Activated T-cell treated with anti-CD3 and anti-CD28 coated beads, Interleukin-2, amount 50 U/mL, for 72 hours (primary cell): ENCODE measurements at regions not wholly inside any gene's neighbourhood (a gene's known extent, or its start where the extent isn't known, plus 50 kb on each side); places are given as distances from the start of the nearest gene placed in this dataset.

Experiments used
- ATAC-seq, 2 donors: fragments of 150-1000 bp; cut with Tn5 transposase; replicated peaks in 1 of 2; 2 replicates each; pipeline ENCODE4 v1.10.0; 2021; ENCODE audit warnings: moderate library complexity in 2 of 2, mild to moderate bottlenecking in 1 of 2
- DNase-seq, 2 donors: peaks; one replicate each; pipeline ENCODE4 v3.0.0; 2021 to 2022; ENCODE audit warnings: mixed read lengths in 1 of 2
- H3K27ac Mint-ChIP-seq: one replicate; pipeline ENCODE4 v1.8.0; 2022; ENCODE audit warnings: mild to moderate bottlenecking, moderate library complexity, mixed read lengths
- H3K27me3 Mint-ChIP-seq: one replicate; pipeline ENCODE4 v1.8.0; 2022; ENCODE audit warnings: low read depth, mixed read lengths
- H3K36me3 Mint-ChIP-seq, 2 donors: one replicate each; pipeline ENCODE4 v1.8.0; 2022; ENCODE audit warnings: mixed read lengths in 2 of 2, mild to moderate bottlenecking in 1 of 2; ENCODE audit not compliant: insufficient read depth in 2 of 2
- H3K4me1 Mint-ChIP-seq: one replicate; pipeline ENCODE4 v1.8.0; 2022; ENCODE audit warnings: low read depth, mixed read lengths
- H3K4me3 Mint-ChIP-seq, 2 donors: one replicate each; pipeline ENCODE4 v1.8.0; 2022; ENCODE audit warnings: mild to moderate bottlenecking in 2 of 2, mixed read lengths in 2 of 2, moderate library complexity in 2 of 2
- H3K9me3 Mint-ChIP-seq, 2 donors: one replicate each; pipeline ENCODE4 v1.8.0; 2022; ENCODE audit warnings: mixed read lengths in 2 of 2

DNA sequence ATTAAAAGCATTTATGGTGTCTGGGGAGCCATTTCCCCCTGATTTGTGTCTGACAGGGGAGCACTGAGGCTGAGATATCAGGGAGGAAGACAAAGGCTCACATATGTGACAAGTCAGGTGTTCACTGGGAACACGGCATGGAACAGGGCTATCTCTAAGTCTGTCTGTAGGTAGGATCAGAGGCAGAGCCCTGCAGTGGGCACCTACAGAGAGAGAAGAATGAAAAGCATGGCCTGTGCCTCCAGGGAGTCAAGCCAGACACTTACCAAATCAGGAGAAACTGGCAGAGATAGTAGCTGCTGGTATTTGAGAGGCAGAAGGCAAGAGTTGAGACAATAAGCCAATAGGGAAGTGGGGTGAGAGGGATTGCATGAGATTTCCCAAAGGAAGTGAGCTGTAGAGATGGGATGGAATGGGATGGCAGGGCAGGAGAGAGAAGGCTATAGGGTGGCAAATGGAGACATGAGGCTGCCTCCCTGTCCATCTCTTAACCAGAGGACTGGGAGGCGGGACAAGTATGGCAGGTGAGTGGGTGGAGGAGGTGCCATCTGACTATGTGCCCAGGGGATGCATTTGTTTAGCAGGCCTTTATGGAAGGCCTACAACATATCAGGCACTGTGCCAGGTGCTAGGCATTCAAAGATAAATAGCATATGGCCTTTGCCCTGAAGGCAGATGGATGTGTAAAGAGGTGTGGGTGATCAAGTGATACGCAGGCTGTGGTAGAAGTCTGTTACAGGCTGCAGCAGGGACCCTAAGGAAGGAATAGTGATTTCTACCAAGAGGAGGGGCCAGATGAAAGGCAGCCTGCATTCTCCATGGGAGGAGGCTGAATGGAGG, 136.2 kb upstream of the IPO9 start:
- H3K27ac Mint-ChIP-seq = no peak overlapping the region
- peaks cover 0 to 2% of the 10 kb centered on the region in 2 donors for H3K9me3 Mint-ChIP-seq
- no peaks in the 10 kb centered on the region for H3K4me1 Mint-ChIP-seq
- H3K27me3 Mint-ChIP-seq = no peaks in the 10 kb centered on the region
- no peak overlapping the region for H3K4me3 Mint-ChIP-seq
- DNase-seq = no peak
- ATAC-seq = no peak
- no peaks in the 10 kb centered on the region for H3K36me3 Mint-ChIP-seq

- Mint-ChIP-seq H3K4me3 (no peak overlapping the region), H3K9me3 (peaks cover 0 to 2% of the 10 kb centered on the region in 2 donors), H3K27me3 (no peaks in the 10 kb centered on the region), H3K27ac (no peak overlapping the region), H3K36me3 (no peaks in the 10 kb centered on the region), H3K4me1 (no peaks in the 10 kb centered on the region)
- DNase-seq = no peak
- no peak for ATAC-seq
Measured at GRCh38 chr1:201693890-201694607, 134.9 kb upstream of the IPO9 start.

GRCh38 chr1:201694608-201695335, 134.2 kb upstream of the IPO9 start:
- Mint-ChIP-seq H3K27ac (no peak overlapping the region), H3K27me3 (no peaks in the 10 kb centered on the region), H3K36me3 (no peaks in the 10 kb centered on the region), H3K4me3 (no peak overlapping the region), H3K4me1 (no peaks in the 10 kb centered on the region), H3K9me3 (peaks cover 0 to 2% of the 10 kb centered on the region in 2 donors)
- no peak for ATAC-seq
- no peak for DNase-seq

DNA sequence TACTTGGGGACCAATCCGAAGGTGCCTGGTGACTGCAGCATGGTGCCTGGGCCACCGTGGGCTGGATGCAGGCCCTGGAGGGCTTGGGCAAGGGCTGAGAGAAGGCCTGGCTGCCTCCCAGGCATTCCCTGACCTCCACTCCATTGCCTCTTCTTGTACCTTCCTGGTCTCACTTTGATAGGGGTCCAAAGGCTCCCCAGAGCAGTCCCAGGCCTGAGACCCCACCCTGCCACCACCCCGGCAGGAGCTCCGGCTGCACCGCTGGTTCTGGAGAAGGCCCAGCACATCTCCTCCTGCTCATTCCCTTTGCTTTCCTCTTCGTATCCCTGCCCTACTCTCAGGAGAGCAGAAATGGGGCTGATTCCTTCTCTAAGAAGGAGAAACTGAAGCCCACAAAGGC, 133.3 kb upstream of the IPO9 start:
- Mint-ChIP-seq H3K27ac (no peak overlapping the region), H3K27me3 (no peaks in the 10 kb centered on the region), H3K9me3 (peaks cover 0 to 1% of the 10 kb centered on the region in 2 donors), H3K4me1 (no peaks in the 10 kb centered on the region), H3K36me3 (no peaks in the 10 kb centered on the region), H3K4me3 (no peak overlapping the region)
- ATAC-seq (no peak), DNase-seq (no peak)

DNA sequence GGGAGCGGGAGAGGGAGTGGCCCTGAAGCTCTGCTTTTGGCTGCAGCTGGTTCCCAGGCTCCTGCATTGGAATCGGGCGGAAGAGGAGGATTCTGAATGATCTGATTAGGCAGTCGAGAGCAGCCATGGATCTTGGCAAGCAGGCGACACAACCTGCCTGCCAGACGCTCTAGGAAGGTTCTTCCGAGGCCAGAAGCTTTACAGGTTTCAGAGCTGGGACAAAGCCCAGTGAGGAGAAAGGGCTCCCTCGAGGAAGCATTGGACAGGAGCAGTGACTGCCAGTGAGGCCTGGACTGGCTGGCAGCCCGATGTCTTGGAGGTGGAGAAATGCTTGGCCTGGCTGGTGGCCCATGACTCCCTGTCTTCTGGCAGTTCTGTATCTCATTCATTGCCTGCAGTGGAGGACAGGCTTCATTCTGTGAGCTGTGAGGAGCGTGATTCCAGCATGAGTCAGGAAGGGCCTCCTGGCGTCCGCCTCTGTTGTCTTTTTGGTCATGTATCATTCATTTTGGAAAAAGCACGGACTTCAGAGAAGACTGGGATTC, 132.7 kb upstream of the IPO9 start:
- no peaks in the 10 kb centered on the region for H3K9me3 Mint-ChIP-seq
- H3K36me3 Mint-ChIP-seq = no peaks in the 10 kb centered on the region
- H3K4me3 Mint-ChIP-seq = no peak overlapping the region
- DNase-seq = no peak
- ATAC-seq = no peak
- H3K27me3 Mint-ChIP-seq = no peaks in the 10 kb centered on the region
- H3K4me1 Mint-ChIP-seq = no peaks in the 10 kb centered on the region
- H3K27ac Mint-ChIP-seq = no peak overlapping the region

DNA sequence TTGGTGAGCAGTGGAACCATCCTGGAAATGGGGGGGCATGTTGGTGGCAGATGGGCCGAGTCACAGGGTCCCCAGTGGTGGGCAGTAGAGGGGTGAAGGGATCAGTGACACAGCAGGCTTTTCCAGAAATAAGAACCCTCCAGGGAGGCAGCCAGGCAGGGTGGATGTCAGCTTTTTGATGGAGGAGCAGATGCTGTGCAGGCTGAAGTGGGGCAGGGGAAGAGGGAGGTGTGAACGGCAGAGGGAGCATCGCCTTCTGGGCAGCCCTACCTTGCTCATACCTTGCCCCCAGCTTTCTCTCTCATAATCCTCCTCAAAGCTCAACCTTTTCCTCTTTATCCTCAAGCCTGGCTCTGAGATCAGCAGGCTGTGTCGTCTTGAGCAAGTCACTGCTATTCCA, 131.8 kb upstream of the IPO9 start:
- Mint-ChIP-seq H3K27ac (no peak overlapping the region), H3K4me1 (no peaks in the 10 kb centered on the region), H3K27me3 (no peaks in the 10 kb centered on the region), H3K9me3 (peaks cover 3 to 4% of the 10 kb centered on the region in 2 donors), H3K36me3 (no peaks in the 10 kb centered on the region), H3K4me3 (no peak overlapping the region)
- no peak for DNase-seq
- no peak for ATAC-seq

GRCh38 chr1:201701831-201702230, 127.1 kb upstream of the IPO9 start:
- H3K27me3 Mint-ChIP-seq = peaks cover 5% of the 10 kb centered on the region
- ATAC-seq = no peak
- H3K27ac Mint-ChIP-seq = no peak overlapping the region
- DNase-seq = no peak
- no peaks in the 10 kb centered on the region for H3K4me1 Mint-ChIP-seq
- H3K4me3 Mint-ChIP-seq = no peak overlapping the region
- no peaks in the 10 kb centered on the region for H3K36me3 Mint-ChIP-seq
- peaks cover 3 to 4% of the 10 kb centered on the region in 2 donors for H3K9me3 Mint-ChIP-seq

DNA sequence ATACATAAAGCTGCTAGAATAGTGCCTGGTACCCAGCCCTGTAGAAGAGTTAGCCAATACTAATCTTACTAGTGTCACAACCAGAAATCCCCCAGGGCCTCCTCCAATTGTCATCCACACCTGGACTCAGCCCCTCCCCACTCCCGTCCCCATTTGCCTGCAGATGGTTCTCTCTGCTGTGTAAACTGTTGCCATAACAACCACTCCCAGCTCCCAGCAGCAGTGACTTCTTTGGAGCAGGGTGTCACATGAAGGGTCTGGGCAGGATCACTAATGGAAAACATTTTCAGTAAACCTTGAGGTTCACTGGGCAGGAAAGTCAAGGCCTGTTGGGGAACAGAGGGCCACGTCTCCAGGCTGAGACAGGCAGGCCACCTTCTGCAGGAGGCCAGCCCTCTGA, 126.0 kb upstream of the IPO9 start:
- H3K4me1 Mint-ChIP-seq = no peaks in the 10 kb centered on the region
- DNase-seq (no peak), ATAC-seq (no peak)
- peaks cover 3 to 4% of the 10 kb centered on the region in 2 donors for H3K9me3 Mint-ChIP-seq
- H3K27ac Mint-ChIP-seq = no peak overlapping the region
- peaks cover 5% of the 10 kb centered on the region for H3K27me3 Mint-ChIP-seq
- H3K36me3 Mint-ChIP-seq = no peaks in the 10 kb centered on the region
- H3K4me3 Mint-ChIP-seq = no peak overlapping the region

- Mint-ChIP-seq H3K4me1 (no peaks in the 10 kb centered on the region), H3K36me3 (no peaks in the 10 kb centered on the region), H3K27ac (no peak overlapping the region), H3K27me3 (peaks cover 5% of the 10 kb centered on the region), H3K4me3 (no peak overlapping the region), H3K9me3 (peaks cover 3 to 4% of the 10 kb centered on the region in 2 donors)
- peak; percentile 72 to 78 for DNase-seq
- peak; percentile 76 to 82 for ATAC-seq
Measured at GRCh38 chr1:201703621-201704438, 125.1 kb upstream of the IPO9 start.

DNA sequence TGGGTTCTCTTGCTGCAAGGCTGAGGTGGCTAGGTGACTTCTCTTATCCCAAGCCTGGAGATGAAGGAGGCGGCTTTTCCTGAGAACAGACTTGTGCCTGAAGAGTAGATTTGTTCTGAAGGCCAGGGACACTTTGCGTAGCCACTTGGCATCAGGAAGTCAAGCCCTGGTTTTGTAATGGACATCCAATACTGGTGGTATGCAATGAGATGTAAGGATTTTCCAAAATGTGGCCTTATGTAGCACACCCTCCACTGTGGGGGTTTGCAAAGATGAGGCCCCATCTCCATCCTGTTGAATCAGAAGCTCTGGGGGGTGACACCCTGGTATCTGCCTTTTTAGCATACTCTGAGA, 124.5 kb upstream of the IPO9 start:
- no peaks in the 10 kb centered on the region for H3K36me3 Mint-ChIP-seq
- peaks cover 5% of the 10 kb centered on the region for H3K27me3 Mint-ChIP-seq
- H3K4me1 Mint-ChIP-seq = no peaks in the 10 kb centered on the region
- no peak overlapping the region for H3K27ac Mint-ChIP-seq
- DNase-seq (no peak), ATAC-seq (no peak)
- H3K4me3 Mint-ChIP-seq = no peak overlapping the region
- H3K9me3 Mint-ChIP-seq = peaks cover 3 to 4% of the 10 kb centered on the region in 2 donors

DNA sequence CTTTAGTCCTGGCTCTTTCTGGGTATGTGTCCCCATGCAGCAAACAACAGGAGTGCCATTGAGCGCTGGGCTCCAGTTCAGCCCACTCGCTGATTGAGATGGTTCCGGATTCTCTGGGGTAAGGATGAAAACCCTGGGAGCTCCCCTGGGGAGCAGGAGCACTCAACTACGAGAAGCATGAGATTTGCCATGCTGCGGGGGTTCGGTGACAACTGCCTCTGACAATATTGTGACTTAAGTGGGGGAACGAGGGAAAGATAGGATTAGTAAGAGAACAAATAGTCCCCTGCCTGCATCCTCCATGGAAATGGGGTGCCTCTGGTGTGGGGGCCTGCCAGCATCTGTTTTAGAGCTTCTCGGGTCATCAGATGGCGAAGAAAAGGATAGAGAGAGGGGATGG, 123.6 kb upstream of the IPO9 start:
- H3K27ac Mint-ChIP-seq = no peak overlapping the region
- DNase-seq (no peak), ATAC-seq (no peak)
- H3K36me3 Mint-ChIP-seq = no peaks in the 10 kb centered on the region
- H3K9me3 Mint-ChIP-seq = peaks cover 3 to 4% of the 10 kb centered on the region in 2 donors
- H3K27me3 Mint-ChIP-seq = peaks cover 5% of the 10 kb centered on the region
- no peak overlapping the region for H3K4me3 Mint-ChIP-seq
- H3K4me1 Mint-ChIP-seq = no peaks in the 10 kb centered on the region

GRCh38 chr1:201706109-201706508, 122.8 kb upstream of the IPO9 start:
- H3K9me3 Mint-ChIP-seq = peaks cover 3 to 4% of the 10 kb centered on the region in 2 donors
- no peak overlapping the region for H3K27ac Mint-ChIP-seq
- DNase-seq (no peak), ATAC-seq (no peak)
- peaks cover 5% of the 10 kb centered on the region for H3K27me3 Mint-ChIP-seq
- no peak overlapping the region for H3K4me3 Mint-ChIP-seq
- H3K36me3 Mint-ChIP-seq = no peaks in the 10 kb centered on the region
- H3K4me1 Mint-ChIP-seq = no peaks in the 10 kb centered on the region
